ENCODE measurements at regions not wholly inside any gene's neighbourhood (a gene's known extent, or its start where the extent isn't known, plus 50 kb on each side); places are given as distances from the start of the nearest gene placed in this dataset.

GRCh38 chr6:169339025-169339424, 85.4 kb upstream of the THBS2 start:
- DNase-seq = no peak

- DNase-seq = no peak
These were observed 84.3 kb upstream of the THBS2 start for GRCh38 chr6:169337886-169338445.

GRCh38 chr6:169335301-169335700, 81.7 kb upstream of the THBS2 start:
- DNase-seq = no peak

- DNase-seq = no peak
These were observed 78.6 kb upstream of the THBS2 start for GRCh38 chr6:169332250-169332649.

GRCh38 chr6:169328112-169328801, 74.6 kb upstream of the THBS2 start:
- no peak for DNase-seq

GRCh38 chr6:169326067-169326799, 72.6 kb upstream of the THBS2 start:
- peak; percentile 2 for DNase-seq

- DNase-seq = no peak
These were observed 71.2 kb upstream of the THBS2 start for GRCh38 chr6:169324656-169325459.

GRCh38 chr6:169324086-169324485, 70.4 kb upstream of the THBS2 start:
- no peak for DNase-seq

- DNase-seq = no peak
These were observed 69.6 kb upstream of the THBS2 start for GRCh38 chr6:169323221-169323620.

- DNase-seq = no peak
These were observed 67.9 kb upstream of the THBS2 start for GRCh38 chr6:169321546-169321945.

GRCh38 chr6:169320013-169320412, 66.4 kb upstream of the THBS2 start:
- no peak for DNase-seq

- DNase-seq = no peak
These were observed 64.0 kb upstream of the THBS2 start for GRCh38 chr6:169317441-169318202.

- DNase-seq = no peak
These were observed 63.0 kb upstream of the THBS2 start for GRCh38 chr6:169316651-169317050.

- DNase-seq = no peak
These were observed 62.4 kb upstream of the THBS2 start for GRCh38 chr6:169315830-169316614.

- DNase-seq = no peak
These were observed 59.8 kb upstream of the THBS2 start for GRCh38 chr6:169313347-169314010.

GRCh38 chr6:169312658-169313346, 59.2 kb upstream of the THBS2 start:
- no peak for DNase-seq

- DNase-seq = no peak
These were observed 57.3 kb upstream of the THBS2 start for GRCh38 chr6:169310983-169311382.
